ENCODE measurements at regions not wholly inside any gene's neighbourhood (a gene's known extent, or its start where the extent isn't known, plus 50 kb on each side); places are given as distances from the start of the nearest gene placed in this dataset.
"Not testable (repeated sequence)": the region's sequence is repeated elsewhere in the genome, so short reads cannot be mapped to it uniquely, and the experiment has no call there.

- Histone ChIP-seq H3K27me3 (no peaks in the 10 kb centered on the region), H3K4me1 (no peaks in the 10 kb centered on the region), H3K36me3 (no peaks in the 10 kb centered on the region), H3K27ac (no peak overlapping the region), H3K4me2 (no peak overlapping the region), H3K4me3 (no peak overlapping the region), H3K9ac (no peak overlapping the region), H4K20me1 (no peaks in the 10 kb centered on the region), H3K9me3 (no peaks in the 10 kb centered on the region)
- TF ChIP-seq Cebpa-rat (IDR thresholded peaks at IDR 0.05) = no peak
Measured at GRCh38 chr21:27975514-27975913, 1008.6 kb upstream of the ADAMTS5 start.

DNA sequence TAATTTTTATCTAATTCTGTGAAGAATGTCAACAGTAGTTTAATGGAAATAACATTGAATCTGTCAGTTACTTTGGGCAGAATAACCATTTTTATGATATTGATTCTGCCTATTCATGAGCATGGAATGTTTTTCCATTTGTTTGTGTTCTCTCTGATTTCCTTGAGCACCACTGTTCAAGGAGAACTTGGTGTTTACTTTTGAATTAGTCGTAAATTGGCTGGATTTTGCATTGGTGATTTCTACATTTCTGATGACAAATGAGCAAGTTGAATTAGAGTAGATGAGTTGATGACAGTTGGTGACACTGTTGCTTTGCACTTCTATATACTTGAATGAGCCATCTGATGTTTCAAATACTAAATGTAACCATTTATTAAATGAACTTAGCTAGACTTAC, 1007.3 kb upstream of the ADAMTS5 start:
- not testable (repeated sequence) for H3K27me3 ChIP-seq, H3K27ac ChIP-seq, H3K4me3 ChIP-seq, H4K20me1 ChIP-seq, H3K36me3 ChIP-seq, H3K9me3 ChIP-seq, H3K4me1 ChIP-seq, H3K9ac ChIP-seq, H3K4me2 ChIP-seq

GRCh38 chr21:27968240-27968639, 1001.4 kb upstream of the ADAMTS5 start:
- H4K20me1 ChIP-seq, H3K4me2 ChIP-seq, H3K4me1 ChIP-seq, H3K4me3 ChIP-seq, H3K27me3 ChIP-seq, H3K36me3 ChIP-seq, H3K27ac ChIP-seq, H3K9me3 ChIP-seq, H3K9ac ChIP-seq: not testable (repeated sequence)

- no peak overlapping the region for H3K27ac ChIP-seq
- no peak for TF ChIP-seq Cebpa-rat (IDR thresholded peaks at IDR 0.05)
- no peaks in the 10 kb centered on the region for H4K20me1 ChIP-seq
- no peaks in the 10 kb centered on the region for H3K9me3 ChIP-seq
- H3K4me3 ChIP-seq = no peak overlapping the region
- H3K27me3 ChIP-seq = no peaks in the 10 kb centered on the region
- H3K4me2 ChIP-seq = no peak overlapping the region
- H3K4me1 ChIP-seq = no peaks in the 10 kb centered on the region
- H3K36me3 ChIP-seq = no peaks in the 10 kb centered on the region
- no peak overlapping the region for H3K9ac ChIP-seq
Measured at GRCh38 chr21:27954543-27955165, 987.8 kb upstream of the ADAMTS5 start.

GRCh38 chr21:27953340-27954045, 986.6 kb upstream of the ADAMTS5 start:
- Histone ChIP-seq H3K36me3 (no peaks in the 10 kb centered on the region), H3K4me1 (no peaks in the 10 kb centered on the region), H3K9ac (no peak overlapping the region), H3K4me2 (no peak overlapping the region), H3K27me3 (no peaks in the 10 kb centered on the region), H3K9me3 (no peaks in the 10 kb centered on the region), H3K27ac (no peak overlapping the region), H4K20me1 (no peaks in the 10 kb centered on the region), H3K4me3 (no peak overlapping the region)
- no peak for TF ChIP-seq Cebpa-rat (IDR thresholded peaks at IDR 0.05)

GRCh38 chr21:27949093-27949492, 982.2 kb upstream of the ADAMTS5 start:
- H3K4me3 ChIP-seq, H3K27me3 ChIP-seq, H3K27ac ChIP-seq, H3K36me3 ChIP-seq, H4K20me1 ChIP-seq, H3K4me1 ChIP-seq, H3K4me2 ChIP-seq, H3K9me3 ChIP-seq, H3K9ac ChIP-seq: not testable (repeated sequence)

DNA sequence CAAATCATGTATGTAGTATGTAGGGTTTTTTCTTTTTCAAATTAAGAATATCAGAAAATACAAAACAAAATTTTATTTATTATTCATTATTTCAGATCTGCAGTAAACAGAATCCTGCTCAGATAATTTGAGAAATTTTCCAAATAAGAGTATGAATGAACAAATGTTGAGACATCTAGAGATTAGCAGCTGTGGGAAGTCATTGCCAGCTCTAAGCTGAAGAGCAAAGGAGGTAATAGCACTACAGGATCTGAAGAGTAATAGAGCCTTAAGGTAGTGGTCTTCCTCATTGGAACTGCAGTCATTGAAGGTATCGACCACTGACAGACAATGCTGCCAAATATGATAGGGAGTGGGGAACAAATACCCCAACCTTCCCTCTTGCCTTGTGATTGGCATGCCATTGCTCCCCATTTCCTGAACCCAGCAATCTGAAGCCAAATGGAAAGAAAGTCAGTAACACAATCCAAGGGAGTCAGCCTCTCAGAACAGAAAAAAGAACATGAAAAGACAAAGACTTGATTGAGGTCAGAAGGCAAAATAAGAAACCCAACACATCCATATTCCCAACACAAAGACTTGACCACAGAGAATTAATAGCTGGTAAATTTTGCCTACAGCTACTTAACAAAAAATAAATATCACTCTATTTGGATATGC, 963.4 kb upstream of the ADAMTS5 start:
- H3K4me2 ChIP-seq, H3K9me3 ChIP-seq, H3K27ac ChIP-seq, H3K9ac ChIP-seq, H3K4me3 ChIP-seq, H3K4me1 ChIP-seq, H3K36me3 ChIP-seq, H4K20me1 ChIP-seq, H3K27me3 ChIP-seq: not testable (repeated sequence)

DNA sequence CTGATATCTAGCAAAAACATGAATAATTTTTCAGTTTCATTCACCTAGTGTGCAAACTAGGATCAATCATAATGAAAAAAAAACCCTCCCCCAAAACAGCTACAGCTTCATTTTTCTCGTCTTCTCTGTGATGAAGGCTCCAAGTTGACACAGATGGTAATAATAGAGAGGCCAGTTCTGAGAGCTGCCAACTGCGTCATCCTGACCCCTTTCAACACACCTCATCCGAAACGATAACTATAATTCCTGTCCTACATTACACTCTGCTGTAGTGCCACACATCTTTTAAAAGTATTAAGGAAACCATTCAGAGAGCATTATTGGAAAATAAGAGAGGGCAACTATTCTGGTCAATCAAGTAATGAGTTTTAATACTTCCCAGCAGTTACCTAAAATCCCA, 962.3 kb upstream of the ADAMTS5 start:
- not testable (repeated sequence) for H3K4me3 ChIP-seq, H3K36me3 ChIP-seq, H3K9me3 ChIP-seq, H3K9ac ChIP-seq, H4K20me1 ChIP-seq, H3K27ac ChIP-seq, H3K4me2 ChIP-seq, H3K27me3 ChIP-seq, H3K4me1 ChIP-seq

- H3K27ac ChIP-seq, H3K27me3 ChIP-seq, H3K4me1 ChIP-seq, H3K36me3 ChIP-seq, H3K9ac ChIP-seq, H3K4me2 ChIP-seq, H3K9me3 ChIP-seq, H4K20me1 ChIP-seq, H3K4me3 ChIP-seq: not testable (repeated sequence)
Measured at GRCh38 chr21:27928534-27929115, 961.7 kb upstream of the ADAMTS5 start.

DNA sequence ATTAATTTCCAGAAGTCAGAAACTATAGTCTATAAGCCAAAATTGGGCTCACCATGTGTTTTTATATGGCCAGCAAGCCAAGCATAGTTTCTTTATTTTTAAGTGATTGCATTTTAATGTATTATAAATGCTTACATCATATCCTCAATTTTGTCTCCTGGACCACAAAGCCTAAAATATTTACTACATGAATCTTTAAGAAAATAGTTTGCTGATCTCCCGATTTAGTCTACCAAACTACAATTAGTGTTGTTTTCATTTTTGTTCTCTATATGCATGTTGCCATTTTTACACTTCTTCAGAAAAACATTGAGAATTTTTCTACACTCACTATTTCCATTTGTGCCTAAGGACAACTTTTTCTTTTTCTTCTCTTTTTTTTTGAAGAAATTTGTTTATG, 954.5 kb upstream of the ADAMTS5 start:
- not testable (repeated sequence) for H4K20me1 ChIP-seq, H3K9ac ChIP-seq, H3K36me3 ChIP-seq, H3K27me3 ChIP-seq, H3K4me3 ChIP-seq, H3K9me3 ChIP-seq, H3K4me1 ChIP-seq, H3K4me2 ChIP-seq, H3K27ac ChIP-seq

- not testable (repeated sequence) for H3K4me3 ChIP-seq, H3K9ac ChIP-seq, H3K9me3 ChIP-seq, H3K27me3 ChIP-seq, H3K4me1 ChIP-seq, H3K36me3 ChIP-seq, H4K20me1 ChIP-seq, H3K27ac ChIP-seq, H3K4me2 ChIP-seq
Measured at GRCh38 chr21:27917966-27918365, 951.1 kb upstream of the ADAMTS5 start.

- not testable (repeated sequence) for H3K9ac ChIP-seq, H3K36me3 ChIP-seq, H3K4me3 ChIP-seq, H3K9me3 ChIP-seq, H3K27me3 ChIP-seq, H4K20me1 ChIP-seq, H3K4me2 ChIP-seq, H3K27ac ChIP-seq, H3K4me1 ChIP-seq
Measured at GRCh38 chr21:27916326-27916725, 949.4 kb upstream of the ADAMTS5 start.

DNA sequence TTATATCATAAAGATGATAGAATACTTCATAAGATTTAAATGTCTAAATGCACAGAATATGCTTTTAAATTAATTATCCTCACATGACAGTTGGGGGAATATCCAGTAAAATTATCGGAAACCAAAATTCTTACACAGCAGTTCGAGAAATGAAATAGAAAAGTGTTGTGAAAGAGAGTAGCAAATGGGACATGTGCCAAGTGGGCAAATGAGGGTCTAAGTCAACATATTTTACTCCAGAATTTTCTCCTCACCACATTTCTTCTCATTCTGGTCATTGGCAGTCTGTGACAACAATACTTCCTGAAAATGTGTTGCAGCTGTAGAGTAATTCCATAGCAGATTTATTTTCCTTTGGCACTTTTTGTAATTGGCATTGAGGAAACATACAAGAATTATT, 945.2 kb upstream of the ADAMTS5 start:
- not testable (repeated sequence) for H3K4me1 ChIP-seq, H3K4me3 ChIP-seq, H3K36me3 ChIP-seq, H3K27me3 ChIP-seq, H3K9ac ChIP-seq, H3K27ac ChIP-seq, H4K20me1 ChIP-seq, H3K9me3 ChIP-seq, H3K4me2 ChIP-seq

DNA sequence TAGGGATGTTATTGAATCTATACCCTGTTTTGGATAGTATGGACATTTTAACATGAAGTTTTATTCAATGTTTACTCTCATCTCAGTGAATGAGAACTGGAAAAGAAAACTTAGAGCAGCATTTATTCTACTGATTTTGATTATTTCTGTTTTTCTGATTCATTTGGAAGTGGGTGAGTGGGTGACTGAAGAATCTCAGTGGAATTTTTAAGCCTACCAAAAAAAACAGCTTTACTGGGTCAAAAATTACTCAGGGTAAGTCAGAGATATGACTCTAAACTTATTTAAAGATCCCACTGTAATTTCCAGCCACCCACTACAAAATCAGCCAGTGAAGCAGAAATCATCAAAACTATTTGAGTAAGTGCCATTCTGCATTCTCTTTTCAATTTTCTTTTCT, 942.6 kb upstream of the ADAMTS5 start:
- H3K9ac ChIP-seq, H3K4me3 ChIP-seq, H3K4me2 ChIP-seq, H3K4me1 ChIP-seq, H3K27me3 ChIP-seq, H3K36me3 ChIP-seq, H4K20me1 ChIP-seq, H3K9me3 ChIP-seq, H3K27ac ChIP-seq: not testable (repeated sequence)

All from BLaER1 (cell line).